D721Med (cell line): ENCODE measurements at regions not wholly inside any gene's neighbourhood (a gene's known extent, or its start where the extent isn't known, plus 50 kb on each side); places are given as distances from the start of the nearest gene placed in this dataset.

Experiments
- DNase-seq: peaks from one replicate; pipeline ENCODE4 v3.0.0; 2011; ENCODE audit warnings: low spot score; ENCODE audit not compliant: insufficient read length
- FAIRE-seq: peaks from 2 replicates; lab custom pipeline; 2011; peaks lifted over from hg19 to GRCh38; lab: Jason Lieb, UNC
- TF ChIP-seq, protein P1 (sequence below): IDR thresholded peaks from 2 replicates; pipeline ENCODE4 v1.5.1; 2012; ENCODE audit warnings: mild to moderate bottlenecking, control low read depth; ENCODE audit not compliant: insufficient read depth; ENCODE audit errors: missing control alignments

- TF ChIP-seq, protein P1, sequence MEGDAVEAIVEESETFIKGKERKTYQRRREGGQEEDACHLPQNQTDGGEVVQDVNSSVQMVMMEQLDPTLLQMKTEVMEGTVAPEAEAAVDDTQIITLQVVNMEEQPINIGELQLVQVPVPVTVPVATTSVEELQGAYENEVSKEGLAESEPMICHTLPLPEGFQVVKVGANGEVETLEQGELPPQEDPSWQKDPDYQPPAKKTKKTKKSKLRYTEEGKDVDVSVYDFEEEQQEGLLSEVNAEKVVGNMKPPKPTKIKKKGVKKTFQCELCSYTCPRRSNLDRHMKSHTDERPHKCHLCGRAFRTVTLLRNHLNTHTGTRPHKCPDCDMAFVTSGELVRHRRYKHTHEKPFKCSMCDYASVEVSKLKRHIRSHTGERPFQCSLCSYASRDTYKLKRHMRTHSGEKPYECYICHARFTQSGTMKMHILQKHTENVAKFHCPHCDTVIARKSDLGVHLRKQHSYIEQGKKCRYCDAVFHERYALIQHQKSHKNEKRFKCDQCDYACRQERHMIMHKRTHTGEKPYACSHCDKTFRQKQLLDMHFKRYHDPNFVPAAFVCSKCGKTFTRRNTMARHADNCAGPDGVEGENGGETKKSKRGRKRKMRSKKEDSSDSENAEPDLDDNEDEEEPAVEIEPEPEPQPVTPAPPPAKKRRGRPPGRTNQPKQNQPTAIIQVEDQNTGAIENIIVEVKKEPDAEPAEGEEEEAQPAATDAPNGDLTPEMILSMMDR, result no peak
- no peak for DNase-seq
- no peak for FAIRE-seq
Observed at GRCh38 chr18:55925772-55926171, 337.8 kb upstream of the TCF4 start.

GRCh38 chr18:55920063-55920462 lies 332.1 kb upstream of the TCF4 start:
- FAIRE-seq, result no peak
- no peak for DNase-seq
- TF ChIP-seq, protein P1, result no peak

DNA sequence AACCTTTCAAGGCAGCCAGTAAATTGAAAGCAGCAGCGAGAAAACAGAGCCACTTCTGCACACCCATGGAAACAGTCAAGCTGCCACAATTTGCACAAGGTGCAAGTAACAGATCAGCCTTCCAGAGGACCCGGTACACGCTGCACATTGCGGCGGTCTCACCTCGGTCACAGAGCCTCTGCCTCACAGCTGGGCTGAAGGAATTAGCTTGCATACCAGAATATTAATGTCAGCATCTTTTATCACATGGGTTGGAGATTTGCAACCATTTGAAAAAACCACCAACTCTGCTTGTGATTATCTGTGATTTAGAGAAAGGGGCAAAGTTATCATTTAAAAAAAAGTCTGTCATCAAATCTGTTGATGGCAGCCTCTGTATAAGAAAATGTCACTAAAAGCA lies 330.5 kb upstream of the TCF4 start:
- DNase-seq (no peak), FAIRE-seq (peak; percentile 70)
- TF ChIP-seq, protein P1, result no peak

DNA sequence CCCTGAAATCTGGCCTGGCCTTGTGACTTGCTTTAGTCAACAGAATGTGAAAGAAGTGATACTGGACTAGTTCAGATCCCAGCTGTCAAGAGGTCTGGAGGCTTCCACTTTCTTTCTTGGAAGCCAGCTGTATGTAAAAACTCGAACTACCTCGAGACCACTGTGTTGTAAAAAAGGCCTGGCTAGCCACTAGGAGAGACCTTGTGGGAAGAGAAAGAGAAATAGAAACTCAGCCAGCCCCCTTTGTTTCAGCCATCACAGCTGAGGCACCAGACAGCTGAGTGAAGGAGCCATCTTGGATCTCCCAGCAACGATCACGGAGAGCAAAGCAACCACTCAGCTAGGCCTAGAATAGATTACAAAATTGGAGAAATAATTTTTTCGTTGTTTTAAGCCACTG lies 324.9 kb upstream of the TCF4 start:
- no peak for DNase-seq
- no peak for FAIRE-seq
- TF ChIP-seq, protein P1, result no peak

GRCh38 chr18:55912071-55912470 lies 324.1 kb upstream of the TCF4 start:
- TF ChIP-seq, protein P1, result no peak
- FAIRE-seq (no peak), DNase-seq (no peak)

DNA sequence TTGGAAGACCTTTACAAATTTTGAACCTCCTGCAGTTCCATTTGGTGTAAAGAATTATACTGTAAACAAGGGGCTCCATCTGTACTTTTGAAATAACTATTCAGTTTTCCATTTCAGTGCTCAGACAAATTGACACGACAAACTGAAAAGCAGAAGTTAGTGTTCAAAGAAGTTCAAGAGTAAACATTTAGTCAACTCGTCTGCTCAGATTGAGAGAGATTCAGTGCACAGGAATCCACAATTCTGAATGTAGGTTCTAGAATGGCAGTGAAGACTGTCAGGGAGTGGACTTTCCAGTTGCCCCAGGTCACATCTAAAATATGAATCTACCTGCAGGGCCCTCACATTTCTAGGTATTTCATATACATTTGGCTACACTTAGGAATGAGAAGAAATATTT lies 322.3 kb upstream of the TCF4 start:
- TF ChIP-seq, protein P1, result no peak

GRCh38 chr18:55908901-55909366 lies 320.9 kb upstream of the TCF4 start:
- DNase-seq, result no peak
- TF ChIP-seq, protein P1, result no peak
- no peak for FAIRE-seq

More for the DNA sequence above, 322.3 kb upstream of the TCF4 start:
- DNase-seq (no peak), FAIRE-seq (no peak)
